ENCODE measurements at regions not wholly inside any gene's neighbourhood (a gene's known extent, or its start where the extent isn't known, plus 50 kb on each side); places are given as distances from the start of the nearest gene placed in this dataset.

GRCh38 chr4:182141061-182141460 lies 102.1 kb upstream of the TENM3 start:
- TF ChIP-seq POLR2AphosphoS5 (IDR thresholded peaks at IDR 0.05) (no peak), CTCF (IDR thresholded peaks at IDR 0.05) (no peak)

All from esophagus muscularis mucosa (tissue), 3 donors.